ENCODE measurements at regions not wholly inside any gene's neighbourhood (a gene's known extent, or its start where the extent isn't known, plus 50 kb on each side); places are given as distances from the start of the nearest gene placed in this dataset.

DNA sequence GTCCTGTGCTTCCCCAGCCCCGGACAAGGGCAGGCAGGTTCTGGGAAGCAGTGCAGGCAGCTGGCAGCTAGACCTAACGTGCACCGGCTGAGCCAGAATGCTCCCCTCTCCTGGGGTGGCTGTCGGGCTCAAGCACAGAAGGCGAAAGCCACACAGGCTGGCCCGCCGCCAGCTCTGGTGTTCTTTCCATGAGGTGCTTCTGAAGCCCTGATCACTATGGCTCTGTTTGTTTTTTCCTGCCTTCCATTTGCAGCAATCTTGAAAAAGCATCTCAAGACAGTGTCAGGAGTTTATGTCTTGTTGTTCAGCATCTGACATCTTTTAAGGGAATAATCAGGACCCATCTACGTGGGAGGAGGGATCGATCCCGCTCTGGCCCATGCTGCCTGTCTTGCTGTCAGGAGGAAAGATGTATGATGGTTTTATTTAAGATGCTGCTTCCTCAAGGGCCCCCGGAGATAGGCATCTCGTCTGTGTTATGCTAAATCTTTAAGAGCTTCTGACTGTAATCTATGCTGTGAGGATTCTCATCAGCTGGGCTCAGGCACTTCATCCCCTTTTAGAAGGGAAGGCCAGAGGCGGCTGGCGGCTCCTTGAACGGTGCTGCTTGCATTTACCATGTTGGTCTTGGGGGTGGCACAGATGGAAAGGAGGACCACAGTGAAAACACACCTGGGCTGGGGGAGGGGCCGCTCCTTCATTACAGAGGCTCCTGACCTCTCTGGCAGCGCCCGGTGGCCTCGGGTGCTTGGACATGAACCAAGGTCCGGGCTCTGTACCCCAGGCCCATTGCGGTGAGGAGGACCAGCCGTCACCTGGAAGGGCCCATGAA, 118.5 kb upstream of the HDAC4 start:
- DNase-seq (ENCODE audit: low spot score) = no peak

DNA sequence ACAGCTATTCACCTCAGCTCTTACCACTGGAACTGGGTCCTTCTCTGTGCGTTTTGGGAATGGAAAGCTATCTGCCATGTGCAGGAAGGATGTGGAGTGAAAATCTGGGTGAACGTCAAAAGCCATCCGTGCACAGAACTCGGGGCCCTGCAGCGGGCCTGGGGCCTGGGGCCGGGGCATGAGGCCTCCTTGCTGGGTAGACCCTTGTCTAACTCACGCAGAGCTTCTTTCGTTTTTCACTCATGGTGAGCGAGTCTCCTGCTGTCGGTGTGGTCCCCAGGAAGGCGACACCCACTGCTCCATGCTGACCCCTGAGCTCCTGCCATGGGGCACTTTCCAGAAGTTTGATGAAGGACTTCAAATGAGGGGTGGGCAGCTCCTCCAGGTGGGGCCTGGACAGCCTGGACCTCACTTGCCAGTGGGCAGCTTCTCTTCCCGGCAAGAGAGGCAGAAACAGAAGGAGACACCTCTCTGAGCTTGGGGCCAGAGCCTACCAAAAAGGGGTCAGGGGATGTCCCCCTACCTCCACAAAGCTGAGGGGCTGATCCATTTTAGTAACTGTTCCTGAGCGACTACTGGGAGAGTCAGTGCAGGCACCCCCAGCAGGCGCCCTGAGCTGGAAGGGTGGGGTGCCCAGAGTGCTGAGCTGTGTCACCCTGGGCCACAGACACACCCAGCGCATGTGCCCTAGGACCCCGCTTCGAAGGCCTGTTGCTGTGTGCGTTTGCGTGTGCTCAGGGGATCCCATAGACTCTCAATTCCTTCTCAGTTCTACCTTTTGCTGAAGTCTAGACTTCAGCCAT, 117.7 kb upstream of the HDAC4 start:
- no peak for DNase-seq (ENCODE audit: low spot score)

DNA sequence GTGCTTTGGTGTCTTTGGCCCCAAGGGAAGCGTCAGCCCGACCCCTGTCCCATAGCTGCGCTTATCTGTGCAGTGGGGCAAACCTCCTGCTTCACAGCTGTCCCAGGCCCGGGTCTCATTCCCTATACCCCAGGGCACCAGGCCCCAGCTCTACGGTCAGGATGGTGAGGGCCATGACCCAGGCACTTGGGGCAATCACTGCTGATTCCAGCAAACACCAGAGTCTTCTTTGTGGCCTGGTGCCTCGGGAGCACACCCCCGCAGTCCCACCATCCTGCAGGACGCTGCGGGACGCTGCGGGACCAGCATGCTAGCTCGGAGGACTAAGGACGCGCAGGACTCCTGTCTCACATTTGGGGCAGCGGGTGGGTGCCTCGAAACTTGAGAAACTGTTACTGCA, 116.9 kb upstream of the HDAC4 start:
- no peak for DNase-seq (ENCODE audit: low spot score)

DNA sequence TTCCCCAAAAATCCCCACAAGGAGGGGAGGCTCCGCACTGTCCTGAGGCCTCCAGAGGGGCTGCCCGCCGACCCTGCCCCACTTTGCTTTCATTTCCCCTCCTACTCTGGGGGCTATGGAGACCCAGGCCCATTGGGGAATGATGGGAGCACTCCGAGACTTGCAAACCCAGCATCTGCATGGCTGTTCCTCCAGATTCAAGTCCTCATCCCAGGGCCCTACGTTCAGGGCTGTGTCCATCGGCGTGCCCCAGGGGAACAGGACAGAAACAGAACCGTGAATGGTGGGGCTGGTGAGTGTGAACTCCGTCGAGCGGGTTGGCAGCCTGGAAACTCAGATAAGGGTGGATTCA, 116.1 kb upstream of the HDAC4 start:
- no peak for DNase-seq (ENCODE audit: low spot score)

DNA sequence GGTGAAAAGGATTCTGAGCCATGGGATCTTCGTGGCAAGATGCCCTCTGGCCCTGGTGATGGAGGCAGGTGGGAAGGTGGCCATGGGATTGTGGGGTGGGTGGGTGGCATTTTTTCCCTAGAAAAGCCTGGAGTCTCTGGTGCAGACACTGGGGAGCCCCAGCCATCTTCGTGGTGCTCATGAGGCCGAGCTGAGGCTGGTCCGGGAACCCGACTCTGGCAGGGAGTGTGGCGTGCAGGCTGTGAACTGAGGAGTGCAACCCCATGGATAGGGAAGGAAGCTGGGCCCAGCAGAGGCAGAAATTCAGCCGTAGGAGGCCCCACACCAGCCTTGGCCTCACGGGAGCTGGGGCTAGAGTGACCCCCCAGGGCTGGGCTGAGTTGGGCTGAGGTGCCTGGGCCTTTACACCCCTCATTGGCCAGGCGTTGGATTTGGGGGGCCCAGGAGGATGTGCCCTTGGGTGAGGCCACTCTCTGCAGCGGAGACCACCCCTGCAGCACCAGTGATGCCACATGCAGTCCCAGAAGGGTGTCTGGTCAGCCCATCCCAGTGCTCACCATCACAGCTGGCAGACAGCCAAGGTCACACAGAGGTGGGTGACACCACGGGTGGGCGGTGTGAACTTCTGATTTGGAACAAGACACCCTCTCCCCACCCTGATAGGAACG, 115.6 kb upstream of the HDAC4 start:
- no peak for DNase-seq (ENCODE audit: low spot score)

DNA sequence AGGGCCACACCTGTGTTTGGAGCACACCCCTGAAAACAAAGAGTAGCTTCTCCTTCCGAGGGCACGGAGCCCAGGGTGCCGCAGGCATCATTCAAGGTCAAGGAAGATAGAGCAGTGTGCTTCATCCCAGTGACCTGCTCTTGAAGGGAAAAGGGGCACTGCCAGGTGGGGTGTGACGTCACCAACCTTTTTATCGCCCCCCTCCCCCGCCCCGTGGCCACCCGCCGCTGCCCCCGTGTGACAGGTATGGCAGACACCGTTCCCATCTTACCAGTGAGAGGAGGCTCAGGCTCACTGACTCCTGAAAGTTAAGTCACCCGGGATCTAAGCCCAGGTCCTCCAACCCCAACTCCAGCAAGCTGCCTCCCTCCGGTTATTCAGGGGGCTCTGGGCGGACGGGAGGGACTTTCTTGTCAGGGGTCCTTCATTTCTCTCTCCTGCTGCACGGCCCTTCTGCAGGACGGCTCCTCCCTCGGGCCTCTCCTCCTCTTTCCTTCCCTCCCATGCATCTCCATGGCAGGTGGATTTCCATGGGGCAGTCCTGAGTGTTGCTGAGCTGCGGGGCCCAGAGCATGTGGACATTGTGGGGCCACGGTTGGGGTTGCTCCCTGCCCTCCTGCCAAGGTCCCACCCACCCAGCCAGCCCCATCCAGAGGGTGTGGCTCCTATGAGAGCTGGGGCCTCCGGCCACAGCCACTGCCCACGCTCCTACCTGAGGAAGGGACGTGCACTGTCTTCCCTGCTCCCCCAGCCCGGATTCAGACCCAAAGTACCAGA, 114.1 kb upstream of the HDAC4 start:
- DNase-seq (ENCODE audit: low spot score) = no peak

DNA sequence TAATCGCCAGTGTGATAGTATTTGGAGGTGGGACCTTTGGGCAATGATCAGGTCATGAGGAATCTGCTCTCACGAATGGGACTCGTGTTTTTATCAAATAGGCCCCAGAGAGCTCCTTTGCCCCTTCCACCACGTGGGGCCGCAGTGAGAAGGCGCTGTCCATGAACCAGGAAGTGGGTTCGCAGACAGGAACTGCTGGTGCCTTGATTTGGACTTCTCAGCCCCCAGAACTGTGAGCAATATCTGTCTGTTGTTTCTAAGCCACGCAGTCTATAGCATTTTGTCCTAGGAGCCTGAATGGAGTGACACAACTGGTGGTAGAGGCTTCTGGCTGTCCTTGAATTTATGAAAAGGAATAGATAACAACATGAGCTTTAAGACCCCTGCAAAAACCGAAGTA, 111.2 kb upstream of the HDAC4 start:
- DNase-seq (ENCODE audit: low spot score) = no peak

DNA sequence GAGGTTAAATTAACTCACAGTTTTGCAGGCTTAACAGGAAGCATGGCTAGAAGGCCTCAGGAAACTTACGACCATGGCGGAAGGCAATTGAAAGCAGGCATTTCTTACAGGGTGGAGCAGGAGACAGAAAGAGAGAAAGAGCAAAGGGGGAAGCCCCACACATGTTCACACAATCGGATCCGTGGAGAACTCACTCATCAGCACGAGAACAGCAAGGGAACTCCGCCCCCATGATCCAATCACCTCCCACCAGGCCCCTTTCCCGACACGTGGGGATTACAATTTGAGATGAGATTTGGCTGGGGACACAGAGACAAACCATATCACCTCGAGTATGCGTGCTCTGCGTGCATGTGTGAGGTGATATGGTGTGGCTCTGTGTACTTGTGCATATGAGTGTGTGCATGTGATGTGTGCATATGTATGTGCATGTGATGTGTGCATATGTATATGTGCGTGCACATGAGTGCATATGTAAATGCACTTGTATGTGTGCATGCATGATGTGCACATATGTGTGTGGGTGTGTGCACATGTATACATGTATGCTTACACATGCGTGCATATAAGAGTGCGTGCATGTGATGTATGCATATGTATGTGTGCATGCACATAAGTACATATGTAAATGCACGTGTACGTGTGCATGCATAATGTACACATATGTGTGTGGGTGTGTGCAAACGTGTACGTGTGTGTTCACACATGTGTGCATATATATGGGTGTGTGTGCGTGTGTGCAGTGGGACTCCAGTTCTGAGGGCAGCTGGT, 108.7 kb upstream of the HDAC4 start:
- no peak for DNase-seq (ENCODE audit: low spot score)

DNA sequence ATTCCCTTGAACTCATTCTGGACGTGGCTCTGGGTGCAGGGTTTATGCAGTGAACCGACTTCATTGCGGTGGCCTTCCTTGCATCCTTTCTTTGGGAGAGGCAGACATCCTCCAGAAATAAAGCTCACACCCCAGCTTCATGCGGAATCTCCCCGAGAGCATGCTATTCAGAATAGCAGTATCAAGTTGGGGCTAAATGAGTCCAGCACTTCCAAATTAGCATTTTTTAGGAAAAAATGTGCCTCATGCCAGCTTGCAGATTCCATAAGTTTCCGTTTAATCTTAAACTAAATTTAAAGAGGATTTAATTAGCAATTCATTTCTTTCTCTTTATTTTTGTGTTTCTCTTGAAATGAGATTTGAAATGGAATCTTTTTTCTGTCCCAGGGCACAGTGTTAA, 107.4 kb upstream of the HDAC4 start:
- no peak for DNase-seq (ENCODE audit: low spot score)

DNA sequence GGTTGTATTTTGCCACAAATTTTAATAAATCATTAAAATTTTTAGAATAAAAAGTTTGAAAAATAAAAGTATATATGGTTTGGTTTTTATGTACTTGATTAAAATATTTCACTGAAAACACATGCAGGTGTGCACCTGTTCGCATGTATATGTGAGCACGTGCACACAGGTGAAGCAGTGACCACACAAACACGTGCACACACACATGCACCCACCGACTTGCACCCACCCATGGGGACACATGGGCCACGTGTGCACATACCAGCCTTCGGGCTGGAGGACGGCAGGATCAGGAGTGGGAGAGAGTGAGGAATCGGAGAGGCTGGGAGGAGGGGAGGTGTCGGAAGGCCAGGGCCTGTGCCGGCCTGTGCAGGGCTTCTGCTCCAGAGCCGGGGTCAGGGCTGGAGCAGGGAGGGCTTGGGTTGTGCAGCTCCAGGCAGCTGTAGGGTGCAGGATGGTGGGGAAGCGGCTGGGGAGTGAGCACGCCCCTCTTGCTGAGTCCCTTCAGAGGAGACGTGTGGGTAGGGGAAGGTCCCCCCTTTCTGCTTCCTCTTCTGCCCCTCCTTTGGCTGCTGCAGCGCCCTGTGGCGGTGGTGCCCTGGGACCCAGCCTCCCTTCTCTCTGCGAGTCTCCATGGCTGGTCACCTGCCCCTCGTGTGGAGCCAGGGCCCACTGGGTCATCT, 106.9 kb upstream of the HDAC4 start:
- DNase-seq (ENCODE audit: low spot score) = no peak

DNA sequence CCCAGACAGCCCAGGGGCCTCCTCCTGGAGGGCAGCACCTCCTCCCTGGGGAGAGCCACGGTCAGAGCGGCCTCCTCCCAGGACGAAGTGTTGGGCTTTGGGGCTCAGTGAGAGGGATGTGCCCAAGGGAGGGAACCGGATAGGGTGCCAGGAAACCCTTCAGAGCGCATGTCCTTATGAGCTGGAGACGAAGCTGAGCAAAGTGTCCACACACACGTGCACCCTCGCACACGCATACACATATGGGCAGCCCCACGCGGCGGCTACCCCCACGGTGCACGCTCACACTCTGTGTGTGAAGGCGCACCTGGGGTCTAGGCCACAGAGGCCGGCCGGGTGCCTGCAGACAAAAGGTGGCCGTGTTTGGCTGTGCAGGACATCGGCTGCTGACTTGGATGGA, 106.1 kb upstream of the HDAC4 start:
- no peak for DNase-seq (ENCODE audit: low spot score)

DNA sequence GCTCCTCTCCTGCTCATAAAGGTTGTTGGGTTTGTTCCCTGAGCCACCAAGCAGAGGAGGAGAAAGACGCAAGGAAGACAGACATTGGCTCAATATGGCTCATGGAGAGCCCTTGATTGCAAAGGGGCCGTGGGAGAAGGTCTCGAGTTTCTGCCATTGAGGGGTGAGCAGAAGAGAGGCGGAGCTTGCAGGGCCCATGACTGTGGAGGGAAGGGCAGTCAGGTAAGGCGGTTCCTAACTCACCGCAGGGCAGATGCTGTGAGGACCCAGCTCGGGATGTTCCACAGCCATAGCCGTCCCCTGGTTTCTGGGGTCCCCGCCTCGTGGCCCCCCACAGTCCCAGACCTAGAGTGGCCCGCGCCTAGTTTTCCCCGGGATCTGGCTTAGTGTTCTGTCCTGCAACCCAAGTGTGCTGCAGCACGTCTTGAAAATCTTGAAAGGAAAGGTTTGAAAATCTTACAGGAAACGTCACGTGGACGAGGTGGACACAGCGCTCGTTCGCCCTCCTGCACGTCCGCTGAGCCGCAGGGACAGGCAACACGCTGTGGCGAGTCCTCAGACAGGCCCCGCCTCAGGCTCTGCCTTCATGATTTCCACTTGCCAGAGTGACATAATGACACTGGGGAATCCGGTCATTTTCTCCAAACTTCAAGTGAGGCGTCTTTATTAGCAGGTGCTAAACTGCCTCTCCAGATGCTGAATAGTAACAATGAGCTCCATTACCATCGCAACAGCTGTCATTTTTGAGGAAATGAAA, 105.5 kb upstream of the HDAC4 start:
- no peak for DNase-seq (ENCODE audit: low spot score)

DNA sequence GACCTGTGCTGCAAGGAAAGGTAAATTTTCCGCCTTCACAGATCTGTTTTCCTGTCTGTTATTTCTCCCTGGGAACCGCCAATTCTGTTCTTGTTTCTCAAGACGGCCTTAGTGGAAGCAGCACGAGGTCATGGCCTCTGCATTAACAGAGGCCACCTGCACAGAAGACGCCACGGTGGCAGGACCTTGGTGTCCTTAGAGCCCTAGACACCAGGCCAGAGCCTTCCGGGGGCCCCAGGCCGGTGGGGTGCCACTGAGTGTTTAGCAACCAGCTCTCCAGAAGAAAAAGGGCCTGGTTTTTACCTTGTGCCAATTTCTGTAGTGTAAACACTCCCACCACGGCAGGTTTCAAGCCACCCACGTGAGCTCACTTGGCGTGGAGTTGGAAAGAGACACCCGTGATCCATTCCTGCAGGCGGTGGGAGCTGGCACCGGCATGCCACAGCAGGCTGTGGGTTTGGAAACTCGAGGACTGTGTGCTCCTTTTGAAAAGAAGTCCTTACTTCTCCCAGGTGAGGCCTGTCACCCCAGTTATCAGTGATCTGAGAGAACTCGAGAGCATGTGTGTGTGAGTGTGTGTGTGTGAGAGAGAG, 103.9 kb upstream of the HDAC4 start:
- DNase-seq (ENCODE audit: low spot score) = no peak

DNA sequence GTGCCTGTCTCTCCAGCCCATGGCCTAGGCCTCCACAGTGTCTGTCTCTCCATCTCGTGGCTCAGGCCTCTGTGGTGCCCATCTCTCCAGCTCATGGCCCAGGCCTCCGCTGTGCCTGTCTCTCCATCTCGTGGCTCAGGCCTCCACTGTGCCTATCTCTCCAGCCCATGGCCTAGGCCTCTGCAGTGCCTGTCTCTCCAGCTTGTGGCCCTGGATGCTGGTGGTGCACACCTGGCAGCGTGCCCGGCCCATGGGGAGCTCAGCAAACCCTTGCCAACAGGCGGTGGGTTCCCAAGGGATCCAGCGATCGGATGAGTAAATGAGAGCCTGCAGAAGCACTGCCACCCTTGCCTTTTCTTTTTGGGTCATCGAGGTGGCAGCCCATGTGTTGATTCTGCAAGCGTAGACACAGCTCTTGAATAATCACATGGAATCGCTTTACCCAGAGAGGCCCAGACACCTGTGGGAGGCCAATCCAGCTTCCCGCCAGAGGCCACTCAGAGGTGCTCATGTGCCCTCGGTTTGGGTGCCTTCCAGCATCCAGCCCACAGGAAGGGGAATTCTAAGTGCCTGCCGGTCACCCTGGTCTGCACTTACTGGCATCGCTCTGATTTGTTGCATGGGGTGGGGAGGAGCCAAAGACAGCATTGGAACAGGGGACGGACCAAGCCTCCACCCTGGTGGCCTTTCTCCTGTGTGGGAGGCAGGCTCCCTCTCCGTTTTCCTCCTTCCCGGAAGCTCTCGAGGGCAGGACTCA, 101.8 kb upstream of the HDAC4 start:
- peak; percentile 77 for DNase-seq (ENCODE audit: low spot score)

DNA sequence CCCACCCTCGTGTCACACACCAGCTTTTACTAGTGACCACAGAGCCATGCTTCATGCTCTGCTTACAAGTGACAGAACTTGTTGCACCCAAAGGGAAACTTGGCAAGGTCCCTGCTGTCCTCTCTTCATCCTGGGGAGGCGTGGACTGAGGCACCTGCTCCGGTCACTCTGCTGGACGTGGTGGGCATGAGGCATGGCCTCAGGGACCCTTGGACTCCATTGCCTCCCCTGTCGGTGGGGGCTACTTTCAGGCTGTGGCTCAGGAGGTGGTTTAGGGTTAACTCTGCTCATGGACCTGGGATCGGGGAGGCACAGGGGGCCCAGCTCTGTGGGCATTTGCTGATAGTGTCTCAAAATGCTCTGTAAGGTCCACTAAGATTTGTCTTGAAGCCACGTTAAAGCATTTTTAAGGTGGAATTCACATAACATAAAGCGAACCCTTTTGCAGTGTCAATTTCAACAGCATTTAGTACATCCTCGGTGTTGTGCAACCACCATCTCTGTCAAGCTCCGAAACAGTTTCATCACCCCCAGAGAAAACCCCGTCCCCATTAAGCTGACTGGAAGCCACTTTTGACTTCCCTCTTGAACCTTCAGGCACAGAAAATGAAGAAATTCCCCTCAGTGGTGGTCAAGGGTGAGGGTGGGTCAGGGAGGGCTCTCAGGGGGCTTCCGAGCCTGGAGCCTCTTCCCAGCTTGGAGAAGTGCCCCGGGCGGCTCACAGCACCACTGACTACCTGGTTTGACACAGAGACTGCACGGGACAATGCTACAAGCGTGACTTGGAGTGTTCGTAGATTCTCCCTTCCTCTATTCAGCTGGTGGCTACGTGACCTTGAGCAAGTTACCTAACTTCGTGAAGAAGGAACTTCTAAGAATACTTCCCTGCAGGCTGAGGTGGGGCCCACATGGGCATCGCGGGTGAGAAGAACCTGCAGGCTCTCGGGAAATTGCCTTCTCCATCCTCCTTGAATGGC, 100.0 kb upstream of the HDAC4 start:
- DNase-seq (ENCODE audit: low spot score) = no peak

DNA sequence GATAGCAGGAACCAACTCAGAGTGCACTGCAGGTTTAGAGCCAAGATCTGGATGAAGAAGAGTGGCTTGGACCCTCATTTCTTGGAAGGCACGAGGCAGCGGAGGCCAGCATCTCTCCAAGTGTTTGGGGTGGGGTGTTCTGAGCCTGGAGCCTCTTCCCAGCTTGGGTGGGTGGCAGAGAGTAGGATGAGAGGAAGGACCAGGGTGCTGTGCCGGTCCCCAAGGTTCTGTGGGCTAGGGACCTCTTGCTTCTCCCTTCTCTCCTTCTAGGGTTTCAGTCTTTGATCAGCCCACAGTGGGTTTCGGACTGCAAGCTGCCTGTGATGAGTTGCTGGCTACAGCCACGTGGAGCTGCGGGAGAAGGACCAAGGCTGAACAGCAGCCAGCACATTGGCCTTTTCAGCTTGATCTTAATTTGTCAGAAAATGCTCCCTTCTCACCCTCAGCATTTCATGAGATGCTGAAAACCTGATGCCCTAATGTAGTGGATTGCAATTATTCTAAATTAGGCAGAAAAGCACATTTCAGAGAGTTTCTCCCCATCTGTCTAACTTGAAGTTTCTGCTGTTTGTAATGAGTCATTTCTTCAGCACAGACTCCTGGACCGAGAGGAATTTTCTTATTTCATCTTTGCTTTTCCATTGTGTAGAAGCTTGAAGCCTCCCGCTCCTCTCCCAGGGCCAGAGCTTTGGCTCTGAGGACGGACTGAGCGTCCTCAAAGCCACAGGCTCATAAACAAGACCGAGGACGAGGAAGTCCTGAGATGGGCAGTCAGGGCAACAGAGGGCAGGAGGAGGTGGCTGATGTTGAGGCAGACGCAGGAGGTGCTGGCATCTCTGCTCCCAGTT, 99.1 kb upstream of the HDAC4 start:
- DNase-seq (ENCODE audit: low spot score) = no peak
